ENCODE measurements at regions not wholly inside any gene's neighbourhood (a gene's known extent, or its start where the extent isn't known, plus 50 kb on each side); places are given as distances from the start of the nearest gene placed in this dataset.

GRCh38 chr9:120001536-120001935 lies 578.4 kb downstream of the CDK5RAP2 start:
- TF ChIP-seq CTCF (IDR thresholded peaks at IDR 0.05): no peak
- H3K27ac ChIP-seq: no peak overlapping the region
- no peak for ATAC-seq
- H3K27me3 ChIP-seq (ENCODE audit: low read depth): no peaks in the 10 kb centered on the region
- H3K4me3 ChIP-seq: no peak overlapping the region
- H3K9me3 ChIP-seq: no peaks in the 10 kb centered on the region
- no peaks in the 10 kb centered on the region for H3K36me3 ChIP-seq
- intact Hi-C loops (cut with DNase I): no loop called here
- H3K4me1 ChIP-seq: no peaks in the 10 kb centered on the region
- DNase-seq: no peak

- ATAC-seq (no peak), DNase-seq (no peak)
- intact Hi-C loops (cut with DNase I): no loop called here
- no peak for TF ChIP-seq CTCF (IDR thresholded peaks at IDR 0.05)
- Histone ChIP-seq H3K27me3 (ENCODE audit: low read depth) (no peaks in the 10 kb centered on the region), H3K27ac (no peak overlapping the region), H3K4me1 (no peaks in the 10 kb centered on the region), H3K9me3 (no peaks in the 10 kb centered on the region), H3K36me3 (no peaks in the 10 kb centered on the region), H3K4me3 (no peak overlapping the region)
Measured at GRCh38 chr9:119998614-119999013, 581.4 kb downstream of the CDK5RAP2 start.

DNA sequence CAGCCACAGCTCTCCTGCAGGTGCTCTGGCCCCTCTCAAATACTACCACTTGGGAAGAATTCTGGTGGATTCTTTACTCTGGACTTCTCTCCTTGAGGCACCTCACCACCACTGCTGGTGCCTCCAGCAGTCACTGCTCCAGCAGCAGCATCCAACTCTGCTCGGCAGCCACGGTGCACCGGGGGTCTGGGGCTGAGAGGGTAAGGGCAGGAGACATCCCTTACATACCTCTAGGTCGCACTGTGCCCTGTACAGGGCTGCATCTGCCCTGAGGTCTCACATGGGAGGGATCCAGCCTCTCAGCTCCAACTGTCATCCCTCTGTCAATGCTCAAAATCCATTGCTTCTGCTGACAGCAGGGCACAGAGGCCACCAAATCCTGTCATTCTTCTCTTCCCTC lies 588.2 kb downstream of the CDK5RAP2 start:
- ATAC-seq (no peak), DNase-seq (no peak)
- H3K9me3 ChIP-seq: no peaks in the 10 kb centered on the region
- intact Hi-C loops (cut with DNase I): no loop called here
- no peaks in the 10 kb centered on the region for H3K36me3 ChIP-seq
- H3K27ac ChIP-seq: no peak overlapping the region
- TF ChIP-seq CTCF (IDR thresholded peaks at IDR 0.05): no peak
- H3K4me3 ChIP-seq: no peak overlapping the region
- H3K27me3 ChIP-seq (ENCODE audit: low read depth): no peaks in the 10 kb centered on the region
- H3K4me1 ChIP-seq: no peaks in the 10 kb centered on the region

DNA sequence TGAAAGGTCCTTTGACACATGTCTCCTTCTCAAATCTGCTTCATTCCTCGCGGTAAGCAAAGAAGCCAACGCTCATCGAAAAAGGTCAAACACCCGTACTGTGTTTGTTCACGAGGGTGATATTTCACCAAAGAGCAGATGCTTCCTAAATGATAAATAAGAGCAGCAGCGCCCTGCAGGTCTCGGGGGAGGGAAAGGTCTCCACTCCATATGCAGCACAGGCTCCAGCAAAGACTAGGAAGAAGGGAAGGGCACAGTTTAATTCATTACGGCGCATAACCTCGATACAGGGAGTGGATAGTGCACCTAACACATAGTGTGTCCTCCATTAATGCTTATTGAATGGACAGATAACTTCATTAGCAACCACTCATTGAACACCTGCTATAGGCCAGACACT lies 593.3 kb downstream of the CDK5RAP2 start:
- no peaks in the 10 kb centered on the region for H3K36me3 ChIP-seq
- no peak overlapping the region for H3K27ac ChIP-seq
- ATAC-seq (no peak), DNase-seq (no peak)
- no peak for TF ChIP-seq CTCF (IDR thresholded peaks at IDR 0.05)
- H3K4me3 ChIP-seq: no peak overlapping the region
- H3K9me3 ChIP-seq: no peaks in the 10 kb centered on the region
- no peaks in the 10 kb centered on the region for H3K27me3 ChIP-seq (ENCODE audit: low read depth)
- H3K4me1 ChIP-seq: no peaks in the 10 kb centered on the region
- intact Hi-C loops (cut with DNase I): no loop called here

GRCh38 chr9:119986205-119986604 lies 593.8 kb downstream of the CDK5RAP2 start:
- intact Hi-C loops (cut with DNase I): no loop called here
- no peaks in the 10 kb centered on the region for H3K9me3 ChIP-seq
- no peak for DNase-seq
- ATAC-seq: no peak
- H3K27ac ChIP-seq: no peak overlapping the region
- no peaks in the 10 kb centered on the region for H3K27me3 ChIP-seq (ENCODE audit: low read depth)
- no peak for TF ChIP-seq CTCF (IDR thresholded peaks at IDR 0.05)
- H3K4me3 ChIP-seq: no peak overlapping the region
- H3K36me3 ChIP-seq: no peaks in the 10 kb centered on the region
- no peaks in the 10 kb centered on the region for H3K4me1 ChIP-seq

- no peak for TF ChIP-seq CTCF (IDR thresholded peaks at IDR 0.05)
- Histone ChIP-seq H3K27ac (no peak overlapping the region), H3K9me3 (no peaks in the 10 kb centered on the region), H3K27me3 (ENCODE audit: low read depth) (no peaks in the 10 kb centered on the region), H3K36me3 (no peaks in the 10 kb centered on the region), H3K4me1 (peaks cover under 1% of the 10 kb centered on the region), H3K4me3 (no peak overlapping the region)
- intact Hi-C loops (cut with DNase I): no loop called here
- no peak for DNase-seq
- ATAC-seq: no peak
Measured at GRCh38 chr9:119974026-119974425, 604.8 kb upstream of the BRINP1 start.
